ENCODE measurements at regions not wholly inside any gene's neighbourhood (a gene's known extent, or its start where the extent isn't known, plus 50 kb on each side); places are given as distances from the start of the nearest gene placed in this dataset.

DNA sequence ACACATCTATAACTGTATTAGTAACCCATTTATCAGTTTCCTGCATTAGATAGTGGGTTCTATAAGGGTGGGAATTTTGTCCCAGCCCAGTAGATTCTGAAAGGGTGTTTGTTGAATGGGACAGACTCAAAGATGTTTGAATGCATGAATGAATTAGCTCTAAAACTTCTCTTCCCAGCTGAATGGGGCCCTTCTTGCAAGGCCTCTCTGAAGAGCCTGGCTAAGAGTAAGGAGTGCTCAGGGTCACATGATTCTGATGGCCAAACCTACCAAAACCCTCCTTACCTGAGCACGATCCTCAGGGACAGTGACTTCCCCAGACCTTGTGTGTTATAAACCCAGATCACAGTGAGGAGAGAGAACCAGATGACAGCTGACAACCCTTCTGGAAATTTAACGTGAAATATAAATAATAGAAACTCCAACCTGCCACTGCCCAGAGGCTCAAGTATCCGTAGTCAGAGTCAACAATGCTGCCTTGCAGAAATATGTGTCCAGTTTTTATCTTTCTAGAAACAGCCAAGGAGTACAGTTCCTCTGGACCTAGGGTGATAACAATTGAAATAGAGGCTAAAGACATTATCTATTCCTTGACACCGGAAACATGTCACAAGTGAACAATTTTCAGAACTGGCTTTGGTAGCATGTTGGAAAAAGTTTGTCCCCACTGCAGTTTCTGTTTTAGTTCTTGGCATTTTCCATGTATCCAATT is 268.9 kb upstream of the MAF start:
- H3K4me1 Mint-ChIP-seq (ENCODE audit: unreplicated experiment) = no peaks in the 10 kb centered on the region
- H3K9me3 Mint-ChIP-seq (ENCODE audit: unreplicated experiment) = no peaks in the 10 kb centered on the region
- H3K27ac Mint-ChIP-seq (ENCODE audit: unreplicated experiment) = no peak overlapping the region
- H3K36me3 Mint-ChIP-seq (ENCODE audit: low read depth, unreplicated experiment) = no peaks in the 10 kb centered on the region
- peaks cover 1% of the 10 kb centered on the region for H3K27me3 Mint-ChIP-seq (ENCODE audit: unreplicated experiment)
- H3K4me3 Mint-ChIP-seq (ENCODE audit: unreplicated experiment) = no peak overlapping the region
- TF ChIP-seq, protein P1, sequence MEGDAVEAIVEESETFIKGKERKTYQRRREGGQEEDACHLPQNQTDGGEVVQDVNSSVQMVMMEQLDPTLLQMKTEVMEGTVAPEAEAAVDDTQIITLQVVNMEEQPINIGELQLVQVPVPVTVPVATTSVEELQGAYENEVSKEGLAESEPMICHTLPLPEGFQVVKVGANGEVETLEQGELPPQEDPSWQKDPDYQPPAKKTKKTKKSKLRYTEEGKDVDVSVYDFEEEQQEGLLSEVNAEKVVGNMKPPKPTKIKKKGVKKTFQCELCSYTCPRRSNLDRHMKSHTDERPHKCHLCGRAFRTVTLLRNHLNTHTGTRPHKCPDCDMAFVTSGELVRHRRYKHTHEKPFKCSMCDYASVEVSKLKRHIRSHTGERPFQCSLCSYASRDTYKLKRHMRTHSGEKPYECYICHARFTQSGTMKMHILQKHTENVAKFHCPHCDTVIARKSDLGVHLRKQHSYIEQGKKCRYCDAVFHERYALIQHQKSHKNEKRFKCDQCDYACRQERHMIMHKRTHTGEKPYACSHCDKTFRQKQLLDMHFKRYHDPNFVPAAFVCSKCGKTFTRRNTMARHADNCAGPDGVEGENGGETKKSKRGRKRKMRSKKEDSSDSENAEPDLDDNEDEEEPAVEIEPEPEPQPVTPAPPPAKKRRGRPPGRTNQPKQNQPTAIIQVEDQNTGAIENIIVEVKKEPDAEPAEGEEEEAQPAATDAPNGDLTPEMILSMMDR (IDR thresholded peaks at IDR 0.05; ENCODE audit: unreplicated experiment) = no peak
- DNase-seq (ENCODE audit: low spot score) = no peak

DNA sequence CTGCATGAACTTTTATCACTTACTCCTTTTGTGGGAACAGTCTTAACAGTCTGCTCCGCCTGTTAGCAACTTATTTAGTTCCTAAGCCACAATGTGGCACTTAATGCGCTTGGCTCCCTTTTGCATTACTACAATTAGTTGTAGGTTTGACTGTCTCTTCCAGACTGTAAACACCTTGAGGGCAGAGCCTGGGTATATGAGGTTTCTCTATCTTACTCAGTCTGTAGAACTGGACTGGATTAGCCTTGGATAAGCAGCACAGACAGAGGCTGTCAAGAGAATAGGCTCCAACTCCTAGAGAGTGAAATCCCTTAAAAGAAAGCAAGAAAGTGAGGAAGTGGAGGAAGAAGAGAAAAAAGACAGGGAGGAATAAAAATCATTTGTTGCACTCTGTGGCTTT is 268.3 kb upstream of the MAF start:
- DNase-seq (ENCODE audit: low spot score) = no peak
- Mint-ChIP-seq H3K27me3 (ENCODE audit: unreplicated experiment) (peaks cover 1% of the 10 kb centered on the region), H3K4me1 (ENCODE audit: unreplicated experiment) (no peaks in the 10 kb centered on the region), H3K4me3 (ENCODE audit: unreplicated experiment) (no peak overlapping the region), H3K27ac (ENCODE audit: unreplicated experiment) (no peak overlapping the region), H3K9me3 (ENCODE audit: unreplicated experiment) (no peaks in the 10 kb centered on the region), H3K36me3 (ENCODE audit: low read depth, unreplicated experiment) (no peaks in the 10 kb centered on the region)
- TF ChIP-seq, protein P1 (IDR thresholded peaks at IDR 0.05; ENCODE audit: unreplicated experiment) = no peak

DNA sequence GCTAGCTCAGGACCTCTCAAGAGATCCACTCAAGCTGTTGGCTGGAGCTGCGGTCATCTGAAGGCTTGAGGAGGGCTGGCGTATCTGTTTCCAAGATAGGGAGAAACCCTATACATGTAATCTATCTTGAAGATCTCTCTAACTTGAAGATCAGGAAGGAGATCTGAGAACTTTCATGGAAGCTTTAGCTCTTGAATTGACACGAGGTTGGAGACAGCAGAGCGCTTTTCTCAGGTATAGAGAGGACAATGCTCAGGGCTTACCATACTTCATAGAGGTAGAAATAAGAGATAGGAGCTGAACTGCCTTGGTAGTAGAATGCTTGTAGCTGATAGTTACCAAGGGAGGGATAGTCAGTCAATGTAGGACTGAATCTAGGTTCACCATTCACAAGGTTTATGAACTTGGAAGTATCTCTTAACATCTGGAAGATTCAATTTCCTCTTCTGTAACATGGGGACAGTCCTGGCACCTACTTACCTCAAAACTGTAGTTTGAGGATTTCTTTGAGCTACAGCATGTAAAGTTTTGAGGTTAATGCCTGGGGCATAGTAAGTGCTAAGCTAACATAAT is 267.0 kb upstream of the MAF start:
- H3K36me3 Mint-ChIP-seq (ENCODE audit: low read depth, unreplicated experiment) = no peaks in the 10 kb centered on the region
- H3K9me3 Mint-ChIP-seq (ENCODE audit: unreplicated experiment) = no peaks in the 10 kb centered on the region
- H3K4me3 Mint-ChIP-seq (ENCODE audit: unreplicated experiment) = no peak overlapping the region
- no peaks in the 10 kb centered on the region for H3K4me1 Mint-ChIP-seq (ENCODE audit: unreplicated experiment)
- no peak overlapping the region for H3K27ac Mint-ChIP-seq (ENCODE audit: unreplicated experiment)
- DNase-seq (ENCODE audit: low spot score) = no peak
- H3K27me3 Mint-ChIP-seq (ENCODE audit: unreplicated experiment) = no peaks in the 10 kb centered on the region
- TF ChIP-seq, protein P1 (IDR thresholded peaks at IDR 0.05; ENCODE audit: unreplicated experiment) = no peak

DNA sequence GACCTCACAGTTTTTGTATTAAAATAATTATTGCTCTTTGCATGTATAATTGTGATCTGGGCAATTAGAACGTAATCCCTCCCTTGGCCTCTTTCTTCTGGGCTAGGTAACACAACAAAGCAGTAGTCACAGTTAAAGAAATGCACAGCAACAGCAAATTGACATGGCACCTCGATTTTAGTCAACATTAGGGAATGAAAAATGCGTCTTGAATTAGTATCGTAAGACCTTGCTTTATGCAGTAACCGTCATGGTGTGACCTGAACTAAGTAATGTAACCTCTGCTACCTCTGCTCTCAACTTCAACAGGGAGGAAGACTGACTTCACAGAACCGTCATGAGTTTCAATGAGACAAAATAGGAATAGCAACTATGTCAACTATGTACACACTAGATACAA is 265.4 kb upstream of the MAF start:
- no peak overlapping the region for H3K27ac Mint-ChIP-seq (ENCODE audit: unreplicated experiment)

More for the DNA sequence above, 265.4 kb upstream of the MAF start:
- no peaks in the 10 kb centered on the region for H3K9me3 Mint-ChIP-seq (ENCODE audit: unreplicated experiment)
- H3K4me1 Mint-ChIP-seq (ENCODE audit: unreplicated experiment) = no peaks in the 10 kb centered on the region
- TF ChIP-seq, protein P1 (IDR thresholded peaks at IDR 0.05; ENCODE audit: unreplicated experiment) = no peak
- no peaks in the 10 kb centered on the region for H3K36me3 Mint-ChIP-seq (ENCODE audit: low read depth, unreplicated experiment)
- no peak for DNase-seq (ENCODE audit: low spot score)
- no peak overlapping the region for H3K4me3 Mint-ChIP-seq (ENCODE audit: unreplicated experiment)
- no peaks in the 10 kb centered on the region for H3K27me3 Mint-ChIP-seq (ENCODE audit: unreplicated experiment)

All from endothelial cell (in vitro differentiated cells).